ENCODE measurements at regions not wholly inside any gene's neighbourhood (a gene's known extent, or its start where the extent isn't known, plus 50 kb on each side); places are given as distances from the start of the nearest gene placed in this dataset.

DNA sequence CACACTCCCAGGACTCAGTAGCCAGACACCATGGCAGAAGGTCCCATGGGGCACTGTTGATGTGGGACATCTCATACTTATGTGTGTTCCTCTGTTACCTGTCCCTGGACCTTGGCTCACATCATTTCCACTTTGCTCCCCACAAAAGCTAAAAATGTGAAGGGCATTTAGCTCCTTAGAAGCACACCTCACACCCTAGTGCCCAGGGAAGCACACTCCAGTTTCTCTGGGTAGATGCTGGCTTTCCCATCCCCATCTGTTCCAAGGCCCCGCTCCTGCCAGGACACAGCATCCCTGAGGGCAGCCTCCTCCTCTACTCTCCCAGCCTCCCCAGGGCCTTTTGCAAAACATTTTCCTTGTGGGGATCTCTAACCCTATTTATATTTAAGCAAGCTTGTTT lies 572.4 kb upstream of the MGMT start:
- TF ChIP-seq, protein P1, sequence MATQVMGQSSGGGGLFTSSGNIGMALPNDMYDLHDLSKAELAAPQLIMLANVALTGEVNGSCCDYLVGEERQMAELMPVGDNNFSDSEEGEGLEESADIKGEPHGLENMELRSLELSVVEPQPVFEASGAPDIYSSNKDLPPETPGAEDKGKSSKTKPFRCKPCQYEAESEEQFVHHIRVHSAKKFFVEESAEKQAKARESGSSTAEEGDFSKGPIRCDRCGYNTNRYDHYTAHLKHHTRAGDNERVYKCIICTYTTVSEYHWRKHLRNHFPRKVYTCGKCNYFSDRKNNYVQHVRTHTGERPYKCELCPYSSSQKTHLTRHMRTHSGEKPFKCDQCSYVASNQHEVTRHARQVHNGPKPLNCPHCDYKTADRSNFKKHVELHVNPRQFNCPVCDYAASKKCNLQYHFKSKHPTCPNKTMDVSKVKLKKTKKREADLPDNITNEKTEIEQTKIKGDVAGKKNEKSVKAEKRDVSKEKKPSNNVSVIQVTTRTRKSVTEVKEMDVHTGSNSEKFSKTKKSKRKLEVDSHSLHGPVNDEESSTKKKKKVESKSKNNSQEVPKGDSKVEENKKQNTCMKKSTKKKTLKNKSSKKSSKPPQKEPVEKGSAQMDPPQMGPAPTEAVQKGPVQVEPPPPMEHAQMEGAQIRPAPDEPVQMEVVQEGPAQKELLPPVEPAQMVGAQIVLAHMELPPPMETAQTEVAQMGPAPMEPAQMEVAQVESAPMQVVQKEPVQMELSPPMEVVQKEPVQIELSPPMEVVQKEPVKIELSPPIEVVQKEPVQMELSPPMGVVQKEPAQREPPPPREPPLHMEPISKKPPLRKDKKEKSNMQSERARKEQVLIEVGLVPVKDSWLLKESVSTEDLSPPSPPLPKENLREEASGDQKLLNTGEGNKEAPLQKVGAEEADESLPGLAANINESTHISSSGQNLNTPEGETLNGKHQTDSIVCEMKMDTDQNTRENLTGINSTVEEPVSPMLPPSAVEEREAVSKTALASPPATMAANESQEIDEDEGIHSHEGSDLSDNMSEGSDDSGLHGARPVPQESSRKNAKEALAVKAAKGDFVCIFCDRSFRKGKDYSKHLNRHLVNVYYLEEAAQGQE (IDR thresholded peaks at IDR 0.05; ENCODE audit: insufficient read depth in 1 of 2, low read depth in 2 of 2, low read length in 2 of 2), result no peak
- no peak for TF ChIP-seq POLR2AphosphoS5 (IDR thresholded peaks at IDR 0.05; ENCODE audit: low read depth, low read length)
- TF ChIP-seq TAF1 (IDR thresholded peaks at IDR 0.05; ENCODE audit: borderline replicate concordance, insufficient read depth, low read length), result no peak

Data from PFSK-1 (cell line).